IMR-90 (cell line): ENCODE measurements at regions not wholly inside any gene's neighbourhood (a gene's known extent, or its start where the extent isn't known, plus 50 kb on each side); places are given as distances from the start of the nearest gene placed in this dataset.

ENCODE experiments used
- ATAC-seq: fragments of 200-7000 bp; cut with Tn5 transposase; 2 replicates; pipeline ENCODE4 v1.9.1; 2020; ENCODE audit warnings: low read depth, mild to moderate bottlenecking, moderate library complexity
- BruUV-seq: library from RNA; stranded (reverse); fragments of 400-500 nt; replicated peaks from 2 replicates; lab custom pipeline; 2021; lab: Mats Ljungman, UMichigan
- CTCF ChIA-PET: fragments of 300-600 bp; formaldehyde crosslinking; extraction: SDS; loops from one replicate; lab custom pipeline; 2021; ENCODE audit warnings: antibody characterized with exemption; lab: Yijun Ruan, JAX
- POLR2A ChIA-PET: fragments of 300-600 bp; sonication (Branson Sonifier 250); formaldehyde crosslinking; loops from one replicate; lab custom pipeline; 2022; ENCODE audit warnings: antibody characterized with exemption; ENCODE audit not compliant: unreplicated experiment; lab: Charles Lee
- DNase-seq: peaks from one replicate; pipeline ENCODE4 v3.0.0; 2013
- H2AFZ ChIP-seq: replicated peaks from 2 replicates; pipeline ENCODE3; 2013; ENCODE audit warnings: low read length, mild to moderate bottlenecking; ENCODE audit not compliant: poor library complexity
- H2AK5ac ChIP-seq: 2 replicates; pipeline ENCODE4 v1.6.1; 2013; ENCODE audit warnings: low read depth, low read length, inconsistent platforms
- H2AK9ac ChIP-seq: replicated peaks from 2 replicates; pipeline ENCODE3; 2013; ENCODE audit warnings: mild to moderate bottlenecking, low read depth, low read length, moderate library complexity; ENCODE audit not compliant: poor library complexity
- H2BK120ac ChIP-seq: 2 replicates; pipeline ENCODE4 v1.6.1; 2013; ENCODE audit warnings: low read depth, low read length, inconsistent platforms
- H2BK15ac ChIP-seq: 3 replicates; pipeline ENCODE4 v1.6.1; 2013; ENCODE audit warnings: low read depth, low read length, inconsistent platforms
- H2BK20ac ChIP-seq: 2 replicates; pipeline ENCODE4 v1.6.1; 2013; ENCODE audit warnings: low read depth, mild to moderate bottlenecking, inconsistent platforms, low read length, moderate library complexity
- H2BK5ac ChIP-seq: 2 replicates; pipeline ENCODE4 v1.6.1; 2013; ENCODE audit warnings: mild to moderate bottlenecking, low read depth, low read length, inconsistent platforms; ENCODE audit not compliant: poor library complexity, severe bottlenecking
- H3K14ac ChIP-seq: replicated peaks from 2 replicates; pipeline ENCODE4 v1.6.1; 2013; ENCODE audit warnings: low read depth, low read length, inconsistent platforms
- H3K18ac ChIP-seq: 2 replicates; pipeline ENCODE4 v1.6.1; 2013; ENCODE audit warnings: low read depth, low read length, control low read depth
- H3K23ac ChIP-seq: 2 replicates; pipeline ENCODE4 v1.6.1; 2013; ENCODE audit warnings: low read depth, low read length, inconsistent platforms
- H3K27ac ChIP-seq: 2 replicates; pipeline ENCODE4 v1.5.1; 2013; ENCODE audit warnings: mild to moderate bottlenecking, control low read depth, low read length; ENCODE audit not compliant: insufficient read depth
- H3K27me3 ChIP-seq: 2 replicates; pipeline ENCODE4 v1.6.1; 2013; ENCODE audit warnings: low read length; ENCODE audit not compliant: control insufficient read depth, insufficient read depth
- H3K36me3 ChIP-seq: 2 replicates; pipeline ENCODE4 v1.6.1; 2013; ENCODE audit warnings: low read length, mixed read lengths; ENCODE audit not compliant: control insufficient read depth, insufficient read depth
- H3K4ac ChIP-seq: 2 replicates; pipeline ENCODE4 v1.6.1; 2013; ENCODE audit warnings: low read depth, low read length, inconsistent platforms
- H3K4me1 ChIP-seq: 2 replicates; pipeline ENCODE4 v1.6.1; 2013; ENCODE audit warnings: low read length, mixed read lengths; ENCODE audit not compliant: control insufficient read depth, insufficient read depth
- H3K4me2 ChIP-seq: 2 replicates; pipeline ENCODE4 v1.6.1; 2013; ENCODE audit warnings: low read depth, mild to moderate bottlenecking, control low read depth, low read length, moderate library complexity
- H3K4me3 ChIP-seq: 2 replicates; pipeline ENCODE4 v1.5.1; 2013; ENCODE audit warnings: low read depth, mild to moderate bottlenecking, control low read depth, low read length, moderate library complexity; ENCODE audit not compliant: insufficient read depth
- H3K56ac ChIP-seq: 2 replicates; pipeline ENCODE4 v1.6.1; 2013; ENCODE audit warnings: low read length, inconsistent platforms; ENCODE audit not compliant: insufficient read depth; ENCODE audit errors: extremely low read depth
- H3K79me1 ChIP-seq, 2 experiments: 2 replicates each; pipeline ENCODE4 v1.6.1; 2013; ENCODE audit warnings: low read length in 2 of 2, inconsistent platforms in 1 of 2, low read depth in 1 of 2
- H3K9ac ChIP-seq: 2 replicates; pipeline ENCODE4 v1.6.1; 2013; ENCODE audit warnings: low read depth, low read length, control low read depth
- H3K9me1 ChIP-seq: 2 replicates; pipeline ENCODE4 v1.6.1; 2013; ENCODE audit warnings: low read length, inconsistent platforms; ENCODE audit not compliant: insufficient read depth
- H3K9me3 ChIP-seq: 2 replicates; pipeline ENCODE4 v1.6.1; 2013; ENCODE audit warnings: low read length; ENCODE audit not compliant: control insufficient read depth, insufficient read depth
- H4K20me1 ChIP-seq: 2 replicates; pipeline ENCODE4 v1.6.1; 2013; ENCODE audit warnings: low read length, inconsistent platforms; ENCODE audit not compliant: insufficient read depth
- H4K5ac ChIP-seq: 2 replicates; pipeline ENCODE4 v1.6.1; 2013; ENCODE audit warnings: mild to moderate bottlenecking, low read depth, low read length, control low read depth
- H4K8ac ChIP-seq, 2 experiments: 2 replicates each; pipeline ENCODE4 v1.6.1; 2013; ENCODE audit warnings: low read depth in 2 of 2, low read length in 2 of 2, control low read depth in 1 of 2, inconsistent platforms in 1 of 2
- H4K91ac ChIP-seq: 2 replicates; pipeline ENCODE4 v1.6.1; 2013; ENCODE audit warnings: low read depth, low read length, inconsistent platforms; ENCODE audit not compliant: insufficient read depth
- BHLHE40 ChIP-seq: fragments of 150-350 bp; IDR thresholded peaks from 2 replicates; pipeline ENCODE4 v1.6.1; 2016; ENCODE audit warnings: mild to moderate bottlenecking, low read depth, low read length
- CEBPB ChIP-seq: IDR thresholded peaks from 2 replicates; pipeline ENCODE4 v1.6.1; 2012; ENCODE audit warnings: low read depth, low read length, improper control_type of control experiment
- CHD1 ChIP-seq: IDR thresholded peaks from 2 replicates; pipeline ENCODE4 v1.6.1; 2012; ENCODE audit warnings: low read depth, low read length, improper control_type of control experiment
- FOS ChIP-seq: fragments of 150-350 bp; IDR thresholded peaks from 2 replicates; pipeline ENCODE4 v1.6.1; 2016; ENCODE audit warnings: low read depth, low read length
- MAFK ChIP-seq: IDR thresholded peaks from 2 replicates; pipeline ENCODE4 v1.6.1; 2012; ENCODE audit warnings: low read depth, low read length, improper control_type of control experiment
- MAZ ChIP-seq: IDR thresholded peaks from 2 replicates; pipeline ENCODE4 v1.6.1; 2012; ENCODE audit warnings: low read depth, mild to moderate bottlenecking, low read length, improper control_type of control experiment, moderate library complexity, borderline replicate concordance
- MXI1 ChIP-seq: IDR thresholded peaks from 2 replicates; pipeline ENCODE4 v1.6.1; 2012; ENCODE audit warnings: low read depth, mild to moderate bottlenecking, low read length, moderate library complexity, borderline replicate concordance
- NFE2L2 ChIP-seq: fragments of 150-350 bp; IDR thresholded peaks from 2 replicates; pipeline ENCODE4 v1.6.1; 2016; ENCODE audit warnings: low read depth, mild to moderate bottlenecking, low read length
- POLR2A ChIP-seq: IDR thresholded peaks from 2 replicates; pipeline ENCODE4 v1.6.1; 2012; ENCODE audit warnings: mild to moderate bottlenecking, low read depth, low read length
- RAD21 ChIP-seq: IDR thresholded peaks from 2 replicates; pipeline ENCODE4 v1.6.1; 2012; ENCODE audit warnings: low read length, improper control_type of control experiment
- RCOR1 ChIP-seq: IDR thresholded peaks from 2 replicates; pipeline ENCODE4 v1.6.1; 2012; ENCODE audit warnings: mild to moderate bottlenecking, low read length, improper control_type of control experiment; ENCODE audit not compliant: insufficient replicate concordance
- RFX5 ChIP-seq: IDR thresholded peaks from 2 replicates; pipeline ENCODE4 v1.8.0; 2012; ENCODE audit warnings: low read depth, mild to moderate bottlenecking, low read length, moderate library complexity
- SMC3 ChIP-seq: fragments of 150-350 bp; IDR thresholded peaks from 2 replicates; pipeline ENCODE4 v1.6.1; 2016; ENCODE audit warnings: low read depth, mild to moderate bottlenecking, antibody characterized with exemption, low read length, moderate library complexity
- USF2 ChIP-seq: fragments of 150-350 bp; IDR thresholded peaks from 2 replicates; pipeline ENCODE4 v1.6.1; 2017; ENCODE audit warnings: mild to moderate bottlenecking, antibody characterized with exemption, low read length, low read depth
- whole genome bisulfite sequencing, 2 experiments: methylation state at CpG; one replicate each; pipeline versions ENCODE4 v1.1.5 to v1.1.7; 2013; ENCODE audit warnings: missing lambda C conversion rate in 2 of 2; ENCODE audit not compliant: insufficient read length in 1 of 2; ENCODE audit errors: extremely low coverage in 2 of 2; 5-methylcytosine and 5-hydroxymethylcytosine counted together
- dilution Hi-C: fragments of 300-500 bp; cut with HindIII; formaldehyde crosslinking; loops from one replicate; pipeline ENCODE4 v1.14.3; 2018; ENCODE audit warnings: low sequenced_read_pairs; ENCODE audit not compliant: unreplicated experiment
- in situ Hi-C: fragments of 300-500 bp; cut with MboI; formaldehyde crosslinking; loops from 3 replicates; pipeline ENCODE4 v1.14.3; 2019; ENCODE audit warnings: low sequenced_read_pairs, inconsistent platforms, mixed read lengths
- intact Hi-C: fragments of 100-400 bp; cut with micrococcal nuclease; formaldehyde crosslinking; loops from 2 replicates; pipeline ENCODE4 v1.10.0; 2022
- TF ChIP-seq, protein P1 (sequence below): conservative IDR thresholded peaks from 2 replicates; pipeline ENCODE4 v1.5.1; 2012; ENCODE audit warnings: mild to moderate bottlenecking, low read depth, low read length, improper control_type of control experiment
- TF ChIP-seq, protein P2 (sequence below): fragments of 150-350 bp; IDR thresholded peaks from 2 replicates; pipeline ENCODE4 v1.6.1; 2016; ENCODE audit warnings: low read depth, mild to moderate bottlenecking, low read length, moderate library complexity, borderline replicate concordance

- Histone ChIP-seq H3K79me1 (no peaks in the 10 kb centered on the region), H3K9me3 (no peaks in the 10 kb centered on the region), H2BK20ac (no peak overlapping the region), H4K91ac (no peak overlapping the region), H4K5ac (no peak overlapping the region), H2AK9ac (no peak overlapping the region), H3K36me3 (no peaks in the 10 kb centered on the region), H2AK5ac (no peak overlapping the region), H3K18ac (no peak overlapping the region), H3K27ac (no peak overlapping the region), H2BK120ac (no peak overlapping the region), H2BK15ac (no peak overlapping the region), H3K4me3 (no peak overlapping the region), H3K9ac (no peak overlapping the region), H3K23ac (no peak overlapping the region), H4K20me1 (no peaks in the 10 kb centered on the region), H3K4ac (no peak overlapping the region), H2AFZ (no peak overlapping the region), H3K4me2 (no peak overlapping the region), H3K4me1 (no peaks in the 10 kb centered on the region), H3K9me1 (no peaks in the 10 kb centered on the region), H3K27me3 (no peaks in the 10 kb centered on the region), H3K56ac (no peak overlapping the region), H4K8ac (no peak overlapping the region), H3K14ac (no peak overlapping the region), H2BK5ac (no peak overlapping the region)
- WGBS, 2 experiments: 92% methylated on average over 2 of the region's 4 CpGs; no CpG with 5 or more reads in 1 of the 2 experiments
- CTCF ChIA-PET: no interaction called here
- ATAC-seq (no peak), DNase-seq (no peak)
- TF ChIP-seq NFE2L2 (no peak), CEBPB (no peak), POLR2A (no peak), MXI1 (no peak), FOS (no peak), USF2 (no peak), RFX5 (no peak), CHD1 (no peak), SMC3 (no peak), MAZ (no peak), RAD21 (no peak), MAFK (no peak), BHLHE40 (no peak), RCOR1 (no peak)
- TF ChIP-seq, protein P1, sequence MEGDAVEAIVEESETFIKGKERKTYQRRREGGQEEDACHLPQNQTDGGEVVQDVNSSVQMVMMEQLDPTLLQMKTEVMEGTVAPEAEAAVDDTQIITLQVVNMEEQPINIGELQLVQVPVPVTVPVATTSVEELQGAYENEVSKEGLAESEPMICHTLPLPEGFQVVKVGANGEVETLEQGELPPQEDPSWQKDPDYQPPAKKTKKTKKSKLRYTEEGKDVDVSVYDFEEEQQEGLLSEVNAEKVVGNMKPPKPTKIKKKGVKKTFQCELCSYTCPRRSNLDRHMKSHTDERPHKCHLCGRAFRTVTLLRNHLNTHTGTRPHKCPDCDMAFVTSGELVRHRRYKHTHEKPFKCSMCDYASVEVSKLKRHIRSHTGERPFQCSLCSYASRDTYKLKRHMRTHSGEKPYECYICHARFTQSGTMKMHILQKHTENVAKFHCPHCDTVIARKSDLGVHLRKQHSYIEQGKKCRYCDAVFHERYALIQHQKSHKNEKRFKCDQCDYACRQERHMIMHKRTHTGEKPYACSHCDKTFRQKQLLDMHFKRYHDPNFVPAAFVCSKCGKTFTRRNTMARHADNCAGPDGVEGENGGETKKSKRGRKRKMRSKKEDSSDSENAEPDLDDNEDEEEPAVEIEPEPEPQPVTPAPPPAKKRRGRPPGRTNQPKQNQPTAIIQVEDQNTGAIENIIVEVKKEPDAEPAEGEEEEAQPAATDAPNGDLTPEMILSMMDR: no peak
- TF ChIP-seq, protein P2, sequence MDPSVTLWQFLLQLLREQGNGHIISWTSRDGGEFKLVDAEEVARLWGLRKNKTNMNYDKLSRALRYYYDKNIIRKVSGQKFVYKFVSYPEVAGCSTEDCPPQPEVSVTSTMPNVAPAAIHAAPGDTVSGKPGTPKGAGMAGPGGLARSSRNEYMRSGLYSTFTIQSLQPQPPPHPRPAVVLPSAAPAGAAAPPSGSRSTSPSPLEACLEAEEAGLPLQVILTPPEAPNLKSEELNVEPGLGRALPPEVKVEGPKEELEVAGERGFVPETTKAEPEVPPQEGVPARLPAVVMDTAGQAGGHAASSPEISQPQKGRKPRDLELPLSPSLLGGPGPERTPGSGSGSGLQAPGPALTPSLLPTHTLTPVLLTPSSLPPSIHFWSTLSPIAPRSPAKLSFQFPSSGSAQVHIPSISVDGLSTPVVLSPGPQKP: no peak
- POLR2A ChIA-PET: no interaction called here
- intact Hi-C loops (no loop called here), in situ Hi-C loops (no loop called here), dilution Hi-C loops (no loop called here)
- no TSS peak for BruUV-seq
Observed at GRCh38 chr2:12835733-12836132, 119.0 kb downstream of the TRIB2 start.
